ENCODE measurements at regions not wholly inside any gene's neighbourhood (a gene's known extent, or its start where the extent isn't known, plus 50 kb on each side); places are given as distances from the start of the nearest gene placed in this dataset.

DNA sequence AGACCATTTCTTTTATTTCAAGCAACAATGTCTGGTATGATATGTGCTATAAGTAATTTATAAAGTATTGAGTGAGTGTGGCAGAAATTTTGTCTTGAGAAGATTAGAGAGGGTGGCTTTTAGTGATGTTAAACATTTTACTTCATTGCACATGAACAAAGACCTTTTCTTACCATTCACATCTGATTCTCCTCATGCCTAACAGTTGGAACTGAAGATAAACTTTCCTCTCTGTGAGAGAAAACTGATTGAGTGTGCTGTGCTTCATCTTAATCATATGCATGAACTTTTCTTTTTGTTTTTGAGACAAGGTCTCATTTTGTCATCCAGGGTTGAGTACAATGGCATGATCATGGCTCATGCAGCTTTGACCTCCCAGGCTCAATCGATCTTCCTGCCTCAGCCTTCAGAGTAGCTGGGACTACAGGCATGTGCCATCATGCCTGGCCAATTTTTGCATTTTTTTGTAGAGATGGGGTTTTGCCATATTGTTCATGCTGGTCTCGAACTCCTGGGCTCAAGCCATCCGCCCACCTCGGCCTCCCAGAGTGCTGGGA, 377.7 kb upstream of the GOLIM4 start:
- Histone ChIP-seq H4K20me1 (ENCODE audit: insufficient read depth, low read length) (no peaks in the 10 kb centered on the region), H3K4me2 (ENCODE audit: low read depth, low read length) (no peak overlapping the region), H3K4me1 (ENCODE audit: insufficient read depth, low read length) (no peaks in the 10 kb centered on the region), H3K79me2 (ENCODE audit: insufficient read depth, low read length) (no peaks in the 10 kb centered on the region), H2AFZ (ENCODE audit: low read length) (no peak overlapping the region), H3K4me3 (replicated peaks in 1 of 3; ENCODE audit: insufficient read depth in 1 of 3, low read depth in 2 of 3, low read length in 3 of 3) (no peak overlapping the region), H3K36me3 (replicated peaks in 1 of 2; ENCODE audit: control insufficient read depth in 1 of 2, insufficient read depth in 2 of 2, low read length in 2 of 2) (no peaks in the 10 kb centered on the region), H3K9me3 (ENCODE audit: low read length) (no peaks in the 10 kb centered on the region), H3K27me3 (ENCODE audit: control insufficient read depth in 1 of 2, insufficient read depth in 2 of 2, low read length in 2 of 2) (no peaks in the 10 kb centered on the region), H3K9ac (ENCODE audit: insufficient read depth, low read depth, low read length) (no peak overlapping the region), H3K27ac (ENCODE audit: extremely low read length, insufficient read depth, low read length) (no peak overlapping the region)
- ATAC-seq (no peak), FAIRE-seq (no peak), DNase-seq (ENCODE audit: low spot score) (no peak)
- intact Hi-C loops (cut with micrococcal nuclease; ENCODE audit: unreplicated experiment) (no loop called here), in situ Hi-C loops (cut with HindIII; ENCODE audit: extremely low pct_ligation_motif_present, low pct_unique_long_range_greater_than_20kb) (no loop called here)
- TF ChIP-seq ZNF17 (CRISPR knock-in tag; IDR thresholded peaks at IDR 0.05) (no peak), FOSL1 (CRISPR knock-in tag; IDR thresholded peaks at IDR 0.05; ENCODE audit: borderline replicate concordance) (no peak)
- 0% methylated on average over 4 of the region's 4 CpGs for WGBS (ENCODE audit: low lambda C conversion rate)
- BruUV-seq (replicated peaks) = no TSS peak
- ChIA-PET POLR2A (no interaction called here), CTCF (ENCODE audit: low intra/inter-chr PET ratio, low total read pairs) (no interaction called here)

DNA sequence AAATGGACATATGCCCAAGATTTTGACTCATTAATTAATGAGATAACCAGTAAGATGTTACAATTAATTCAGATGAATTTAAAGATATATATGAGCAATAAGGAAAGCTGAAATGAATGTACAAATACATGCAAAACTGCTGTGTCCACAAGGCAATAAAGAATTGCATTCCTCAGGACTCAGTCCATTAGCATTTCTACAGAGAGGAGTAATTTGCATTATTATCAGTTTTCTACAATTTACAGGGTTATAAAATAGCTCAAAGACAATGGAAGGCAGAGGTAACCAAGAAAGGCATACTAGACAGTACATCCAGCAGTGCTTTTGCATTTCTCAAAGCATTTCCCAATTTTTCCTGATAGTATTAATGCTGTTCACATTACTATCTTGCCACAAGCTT, 377.1 kb upstream of the GOLIM4 start:
- BruUV-seq (replicated peaks) = no TSS peak

More for the DNA sequence above, 377.1 kb upstream of the GOLIM4 start:
- Histone ChIP-seq H3K79me2 (ENCODE audit: insufficient read depth, low read length) (no peaks in the 10 kb centered on the region), H3K9ac (ENCODE audit: insufficient read depth, low read depth, low read length) (no peak overlapping the region), H4K20me1 (ENCODE audit: insufficient read depth, low read length) (no peaks in the 10 kb centered on the region), H3K4me3 (replicated peaks in 1 of 3; ENCODE audit: insufficient read depth in 1 of 3, low read depth in 2 of 3, low read length in 3 of 3) (no peak overlapping the region), H2AFZ (ENCODE audit: low read length) (no peak overlapping the region), H3K4me1 (ENCODE audit: insufficient read depth, low read length) (no peaks in the 10 kb centered on the region), H3K27me3 (ENCODE audit: control insufficient read depth in 1 of 2, insufficient read depth in 2 of 2, low read length in 2 of 2) (no peaks in the 10 kb centered on the region), H3K9me3 (ENCODE audit: low read length) (no peaks in the 10 kb centered on the region), H3K36me3 (replicated peaks in 1 of 2; ENCODE audit: control insufficient read depth in 1 of 2, insufficient read depth in 2 of 2, low read length in 2 of 2) (no peaks in the 10 kb centered on the region), H3K4me2 (ENCODE audit: low read depth, low read length) (no peak overlapping the region), H3K27ac (ENCODE audit: extremely low read length, insufficient read depth, low read length) (no peak overlapping the region)
- DNase-seq (ENCODE audit: low spot score) (no peak), FAIRE-seq (no peak), ATAC-seq (no peak)
- POLR2A ChIA-PET = no interaction called here
- in situ Hi-C loops (cut with HindIII; ENCODE audit: extremely low pct_ligation_motif_present, low pct_unique_long_range_greater_than_20kb) = no loop called here
- intact Hi-C loops (cut with micrococcal nuclease; ENCODE audit: unreplicated experiment) = no loop called here
- CTCF ChIA-PET (ENCODE audit: low intra/inter-chr PET ratio, low total read pairs) = no interaction called here
- TF ChIP-seq, protein P1, sequence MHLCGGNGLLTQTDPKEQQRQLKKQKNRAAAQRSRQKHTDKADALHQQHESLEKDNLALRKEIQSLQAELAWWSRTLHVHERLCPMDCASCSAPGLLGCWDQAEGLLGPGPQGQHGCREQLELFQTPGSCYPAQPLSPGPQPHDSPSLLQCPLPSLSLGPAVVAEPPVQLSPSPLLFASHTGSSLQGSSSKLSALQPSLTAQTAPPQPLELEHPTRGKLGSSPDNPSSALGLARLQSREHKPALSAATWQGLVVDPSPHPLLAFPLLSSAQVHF (CRISPR knock-in tag; IDR thresholded peaks at IDR 0.05) = no peak
- TF ChIP-seq XRCC5 (optimal IDR thresholded peaks at IDR 0.05; ENCODE audit: low read length) (no peak), HMG20B (CRISPR knock-in tag; conservative IDR thresholded peaks at IDR 0.05) (no peak), FOXJ3 (CRISPR knock-in tag; IDR thresholded peaks at IDR 0.05; ENCODE audit: borderline replicate concordance) (no peak), SMAD1 (CRISPR knock-in tag; IDR thresholded peaks at IDR 0.05; ENCODE audit: borderline replicate concordance, low read depth) (no peak), ZNF260 (CRISPR knock-in tag; IDR thresholded peaks at IDR 0.05; ENCODE audit: borderline replicate concordance, low read depth) (no peak), ZNF614 (CRISPR knock-in tag; IDR thresholded peaks at IDR 0.05; ENCODE audit: borderline replicate concordance) (no peak), ATRX (CRISPR knock-in tag; IDR thresholded peaks at IDR 0.05; ENCODE audit: borderline replicate concordance) (no peak), ZNF343 (CRISPR knock-in tag; IDR thresholded peaks at IDR 0.05) (no peak), KLF16 (CRISPR knock-in tag; IDR thresholded peaks at IDR 0.05) (no peak), NR3C1 (CRISPR knock-in tag; IDR thresholded peaks at IDR 0.05) (no peak)
- TF ChIP-seq, protein P2, sequence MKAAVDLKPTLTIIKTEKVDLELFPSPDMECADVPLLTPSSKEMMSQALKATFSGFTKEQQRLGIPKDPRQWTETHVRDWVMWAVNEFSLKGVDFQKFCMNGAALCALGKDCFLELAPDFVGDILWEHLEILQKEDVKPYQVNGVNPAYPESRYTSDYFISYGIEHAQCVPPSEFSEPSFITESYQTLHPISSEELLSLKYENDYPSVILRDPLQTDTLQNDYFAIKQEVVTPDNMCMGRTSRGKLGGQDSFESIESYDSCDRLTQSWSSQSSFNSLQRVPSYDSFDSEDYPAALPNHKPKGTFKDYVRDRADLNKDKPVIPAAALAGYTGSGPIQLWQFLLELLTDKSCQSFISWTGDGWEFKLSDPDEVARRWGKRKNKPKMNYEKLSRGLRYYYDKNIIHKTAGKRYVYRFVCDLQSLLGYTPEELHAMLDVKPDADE (CRISPR knock-in tag; IDR thresholded peaks at IDR 0.05) = no peak
